ENCODE measurements at regions not wholly inside any gene's neighbourhood (a gene's known extent, or its start where the extent isn't known, plus 50 kb on each side); places are given as distances from the start of the nearest gene placed in this dataset.

DNA sequence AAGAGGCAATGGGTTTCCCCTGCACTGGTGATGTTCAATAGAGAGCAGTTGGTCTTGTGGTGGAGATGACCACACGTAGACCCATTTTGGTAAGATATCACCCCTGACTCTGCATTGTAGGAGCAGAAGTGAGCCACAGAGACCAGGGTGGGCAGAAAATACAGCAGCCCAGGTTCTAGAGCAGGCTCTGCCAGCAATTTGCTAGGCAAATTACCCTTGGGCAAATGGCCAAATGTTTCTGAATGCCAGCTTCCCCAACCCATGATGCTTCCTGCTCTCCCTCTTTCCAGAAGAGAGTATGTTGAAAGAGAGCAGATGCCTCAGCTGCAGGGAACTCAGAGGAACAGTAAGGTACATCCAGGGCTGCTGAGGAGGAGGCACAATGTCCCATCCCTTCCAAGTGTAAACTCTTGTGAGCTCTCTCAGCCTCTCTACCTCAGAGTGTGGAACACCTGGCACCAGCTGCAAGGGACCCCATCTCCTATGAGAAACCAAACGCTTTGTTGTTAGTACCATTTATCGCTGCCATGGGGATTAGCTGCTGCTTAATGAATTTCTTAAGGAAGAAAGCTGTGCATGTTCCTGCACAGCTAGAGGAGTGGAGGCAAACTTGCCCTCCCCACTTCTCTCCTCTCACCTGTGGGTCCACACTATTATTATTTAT is 317.5 kb upstream of the MOCS1 start:
- TF ChIP-seq, protein P1, sequence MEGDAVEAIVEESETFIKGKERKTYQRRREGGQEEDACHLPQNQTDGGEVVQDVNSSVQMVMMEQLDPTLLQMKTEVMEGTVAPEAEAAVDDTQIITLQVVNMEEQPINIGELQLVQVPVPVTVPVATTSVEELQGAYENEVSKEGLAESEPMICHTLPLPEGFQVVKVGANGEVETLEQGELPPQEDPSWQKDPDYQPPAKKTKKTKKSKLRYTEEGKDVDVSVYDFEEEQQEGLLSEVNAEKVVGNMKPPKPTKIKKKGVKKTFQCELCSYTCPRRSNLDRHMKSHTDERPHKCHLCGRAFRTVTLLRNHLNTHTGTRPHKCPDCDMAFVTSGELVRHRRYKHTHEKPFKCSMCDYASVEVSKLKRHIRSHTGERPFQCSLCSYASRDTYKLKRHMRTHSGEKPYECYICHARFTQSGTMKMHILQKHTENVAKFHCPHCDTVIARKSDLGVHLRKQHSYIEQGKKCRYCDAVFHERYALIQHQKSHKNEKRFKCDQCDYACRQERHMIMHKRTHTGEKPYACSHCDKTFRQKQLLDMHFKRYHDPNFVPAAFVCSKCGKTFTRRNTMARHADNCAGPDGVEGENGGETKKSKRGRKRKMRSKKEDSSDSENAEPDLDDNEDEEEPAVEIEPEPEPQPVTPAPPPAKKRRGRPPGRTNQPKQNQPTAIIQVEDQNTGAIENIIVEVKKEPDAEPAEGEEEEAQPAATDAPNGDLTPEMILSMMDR (IDR thresholded peaks at IDR 0.05): no peak
- no peak for TF ChIP-seq POLR2A (IDR thresholded peaks at IDR 0.05)

All from right lobe of liver (tissue), 4 donors.